B cell (primary cell): ENCODE measurements at regions not wholly inside any gene's neighbourhood (a gene's known extent, or its start where the extent isn't known, plus 50 kb on each side); places are given as distances from the start of the nearest gene placed in this dataset.

Source experiments
- ATAC-seq: fragments of 200-7000 bp; cut with Tn5 transposase; one replicate; pipeline ENCODE4 v1.10.0; 2021; ENCODE audit warnings: low read depth, mild to moderate bottlenecking, moderate number of reproducible peaks, moderate library complexity
- CTCF ChIA-PET: fragments of 350-600 bp; sonication (Branson Sonifier 250); formaldehyde crosslinking; loops from one replicate; lab custom pipeline; 2021; ENCODE audit warnings: antibody characterized with exemption, inconsistent platforms; lab: Charles Lee
- POLR2A ChIA-PET: fragments of 350-600 bp; sonication (Branson Sonifier 250); formaldehyde crosslinking; loops from one replicate; lab custom pipeline; 2021; ENCODE audit warnings: antibody characterized with exemption; lab: Charles Lee
- DNase-seq: peaks from one replicate; pipeline ENCODE4 v3.0.0; 2013
- H2AFZ ChIP-seq: 2 replicates; pipeline ENCODE4 v1.6.1; 2012; ENCODE audit warnings: mild to moderate bottlenecking, low read depth, low read length; ENCODE audit not compliant: insufficient read depth, poor library complexity, severe bottlenecking
- H3K27ac ChIP-seq, 2 donors: 1 replicate in 1 of 2; 2 replicates in 1 of 2; pipeline ENCODE4 v1.5.1; 2012 to 2013; ENCODE audit warnings: low read length in 2 of 2, mild to moderate bottlenecking in 2 of 2, moderate library complexity in 1 of 2
- H3K27me3 ChIP-seq, 4 experiments: fragments of 200-600 bp in 1 of 4; sonication (generic) in 1 of 4; replicated peaks in 1 of 4; 1 replicate in 2 of 4; 2 replicates in 2 of 4; pipeline versions ENCODE4 v1.6.1 to v1.7.0; 2013 to 2016; ENCODE audit warnings: low read length in 3 of 4, mild to moderate bottlenecking in 2 of 4, mixed read lengths in 1 of 4, moderate library complexity in 1 of 4; ENCODE audit not compliant: insufficient read depth in 4 of 4, control insufficient read depth in 3 of 4; ENCODE audit errors: control extremely low read depth in 1 of 4
- H3K36me3 ChIP-seq, 2 experiments: replicated peaks in 1 of 2; 1 replicate in 1 of 2; 2 replicates in 1 of 2; pipeline versions ENCODE4 v1.6.1 to v1.7.1; 2013; ENCODE audit warnings: low read length in 1 of 2; ENCODE audit not compliant: insufficient read depth in 2 of 2, control insufficient read depth in 1 of 2; ENCODE audit errors: control extremely low read depth in 1 of 2, extremely low read depth in 1 of 2
- H3K4me1 ChIP-seq, 2 donors: fragments of 200-600 bp in 1 of 2; sonication (generic) in 1 of 2; 1 replicate in 1 of 2; 2 replicates in 1 of 2; pipeline versions ENCODE4 v1.5.1 to v1.6.1; 2013 to 2017; ENCODE audit warnings: low read length in 2 of 2; ENCODE audit not compliant: control insufficient read depth in 2 of 2, insufficient read depth in 2 of 2
- H3K4me2 ChIP-seq: replicated peaks from 2 replicates; pipeline ENCODE3; 2012; ENCODE audit warnings: mild to moderate bottlenecking, low read depth, low read length; ENCODE audit not compliant: poor library complexity, severe bottlenecking
- H3K4me3 ChIP-seq, 5 experiments: fragments of 200-600 bp in 1 of 5; sonication (generic) in 1 of 5; 1 replicate in 3 of 5; 2 replicates in 2 of 5; pipeline versions ENCODE4 v1.5.1 to v1.7.0; 2011 to 2016; ENCODE audit warnings: low read length in 4 of 5, mild to moderate bottlenecking in 4 of 5, low read depth in 2 of 5, control low read depth in 1 of 5, moderate library complexity in 1 of 5; ENCODE audit not compliant: insufficient read depth in 1 of 5; ENCODE audit errors: control extremely low read depth in 1 of 5, extremely low read depth in 1 of 5
- H3K79me2 ChIP-seq: fragments of 200-600 bp; sonication (generic); one replicate; pipeline ENCODE4 v1.6.0; 2016; ENCODE audit warnings: low read length; ENCODE audit not compliant: control insufficient read depth, insufficient read depth
- H3K9ac ChIP-seq: fragments of 200-600 bp; sonication (generic); 2 replicates; pipeline ENCODE4 v1.6.1; 2017; ENCODE audit warnings: mild to moderate bottlenecking, low read length, moderate library complexity
- H3K9me3 ChIP-seq, 3 donors: one replicate each; pipeline versions ENCODE4 v1.6.1 to v1.7.1; 2013; ENCODE audit warnings: low read length in 2 of 3; ENCODE audit not compliant: control insufficient read depth in 2 of 3, insufficient read depth in 1 of 3; ENCODE audit errors: control extremely low read depth in 1 of 3
- H4K20me1 ChIP-seq: 2 replicates; pipeline ENCODE4 v1.6.0; 2012; ENCODE audit warnings: mild to moderate bottlenecking, low read length; ENCODE audit not compliant: insufficient read depth, control insufficient read depth, poor library complexity, severe bottlenecking
- H3K27ac Mint-ChIP-seq: one replicate; pipeline ENCODE4 v1.8.0; 2021; ENCODE audit warnings: mixed read lengths
- H3K27me3 Mint-ChIP-seq: one replicate; pipeline ENCODE4 v1.8.0; 2021; ENCODE audit warnings: mixed read lengths
- H3K4me1 Mint-ChIP-seq: one replicate; pipeline ENCODE4 v1.8.0; 2021; ENCODE audit warnings: mixed read lengths
- H3K4me3 Mint-ChIP-seq: one replicate; pipeline ENCODE4 v1.8.0; 2021; ENCODE audit warnings: mixed read lengths
- H3K9me3 Mint-ChIP-seq: one replicate; pipeline ENCODE4 v1.8.0; 2022; ENCODE audit warnings: mixed read lengths; ENCODE audit not compliant: insufficient read depth
- CTCF ChIP-seq: fragments of 200-600 bp; IDR thresholded peaks from one replicate; pipeline ENCODE4 v1.8.0; 2022; ENCODE audit warnings: antibody characterized with exemption, mild to moderate bottlenecking
- EZH2 ChIP-seq: IDR thresholded peaks from 2 replicates; pipeline ENCODE4 v1.6.1; 2012; ENCODE audit warnings: borderline replicate concordance, low read depth, mild to moderate bottlenecking, moderate library complexity, low read length; ENCODE audit not compliant: insufficient read depth, poor library complexity, severe bottlenecking
- WGBS: methylation state at CpG from one replicate; pipeline ENCODE4 v1.1.5; 2013; ENCODE audit warnings: missing lambda C conversion rate; ENCODE audit not compliant: insufficient coverage; 5-methylcytosine and 5-hydroxymethylcytosine counted together
- intact Hi-C: fragments of 100-400 bp; cut with micrococcal nuclease; formaldehyde crosslinking; loops from one replicate; pipeline ENCODE4 v1.10.0; 2022

GRCh38 chr3:103341078-103341606, 906.3 kb downstream of the ZPLD1 start:
- no peak overlapping the region for H3K27ac Mint-ChIP-seq
- DNase-seq (no peak), ATAC-seq (no peak)
- Histone ChIP-seq H3K36me3 (no peaks in the 10 kb centered on the region), H3K4me3 (no peak overlapping the region), H3K9me3 (no peaks in the 10 kb centered on the region), H3K4me2 (no peak overlapping the region), H4K20me1 (no peaks in the 10 kb centered on the region), H3K27me3 (no peaks in the 10 kb centered on the region), H3K4me1 (no peaks in the 10 kb centered on the region), H2AFZ (no peak overlapping the region), H3K27ac (no peak overlapping the region), H3K9ac (no peak overlapping the region), H3K79me2 (no peaks in the 10 kb centered on the region)
- H3K4me3 Mint-ChIP-seq = no peak overlapping the region
- H3K9me3 Mint-ChIP-seq = no peaks in the 10 kb centered on the region
- no peaks in the 10 kb centered on the region for H3K4me1 Mint-ChIP-seq
- WGBS = no CpG with 5 or more reads among the region's 4 CpGs
- ChIA-PET POLR2A (no interaction called here), CTCF (no interaction called here)
- H3K27me3 Mint-ChIP-seq = no peaks in the 10 kb centered on the region
- TF ChIP-seq EZH2 = no peak
- no peak for TF ChIP-seq CTCF
- intact Hi-C loops = no loop called here

- Histone ChIP-seq H3K4me1 (no peaks in the 10 kb centered on the region), H3K27me3 (no peaks in the 10 kb centered on the region), H3K27ac (no peak overlapping the region), H4K20me1 (no peaks in the 10 kb centered on the region), H2AFZ (no peak overlapping the region), H3K9ac (no peak overlapping the region), H3K4me2 (no peak overlapping the region), H3K4me3 (no peak overlapping the region), H3K36me3 (no peaks in the 10 kb centered on the region), H3K9me3 (no peaks in the 10 kb centered on the region), H3K79me2 (no peaks in the 10 kb centered on the region)
- Mint-ChIP-seq H3K9me3 (no peaks in the 10 kb centered on the region), H3K4me1 (no peaks in the 10 kb centered on the region), H3K27me3 (no peaks in the 10 kb centered on the region), H3K4me3 (no peak overlapping the region), H3K27ac (no peak overlapping the region)
- WGBS = no CpG with 5 or more reads among the region's 4 CpGs
- intact Hi-C loops = no loop called here
- POLR2A ChIA-PET = no interaction called here
- CTCF ChIA-PET = no interaction called here
- TF ChIP-seq EZH2 (no peak), CTCF (no peak)
- DNase-seq (no peak), ATAC-seq (no peak)
Measured at GRCh38 chr3:103342205-103342731, 907.5 kb downstream of the ZPLD1 start.
